ENCODE measurements at regions not wholly inside any gene's neighbourhood (a gene's known extent, or its start where the extent isn't known, plus 50 kb on each side); places are given as distances from the start of the nearest gene placed in this dataset.

DNA sequence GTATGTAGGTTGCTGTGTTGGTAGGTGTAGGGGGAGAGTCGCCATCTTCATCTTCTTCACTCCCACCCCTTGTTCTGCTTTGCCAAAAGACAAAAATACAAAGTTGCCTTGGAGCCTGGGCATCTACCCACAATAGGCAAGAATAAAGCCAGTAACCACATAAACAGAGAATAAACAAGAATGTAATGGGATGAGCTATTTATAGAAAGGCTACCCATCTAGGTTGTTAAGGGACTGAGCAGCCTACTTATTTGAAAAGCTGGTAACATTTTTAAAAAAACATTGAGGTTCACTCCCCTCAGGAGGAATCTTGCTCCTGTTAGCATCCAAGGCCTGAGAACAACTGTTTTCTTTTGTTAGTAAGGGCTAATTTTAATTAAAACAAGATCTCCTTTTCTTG lies 301.4 kb upstream of the STXBP5 start:
- no peak for DNase-seq

DNA sequence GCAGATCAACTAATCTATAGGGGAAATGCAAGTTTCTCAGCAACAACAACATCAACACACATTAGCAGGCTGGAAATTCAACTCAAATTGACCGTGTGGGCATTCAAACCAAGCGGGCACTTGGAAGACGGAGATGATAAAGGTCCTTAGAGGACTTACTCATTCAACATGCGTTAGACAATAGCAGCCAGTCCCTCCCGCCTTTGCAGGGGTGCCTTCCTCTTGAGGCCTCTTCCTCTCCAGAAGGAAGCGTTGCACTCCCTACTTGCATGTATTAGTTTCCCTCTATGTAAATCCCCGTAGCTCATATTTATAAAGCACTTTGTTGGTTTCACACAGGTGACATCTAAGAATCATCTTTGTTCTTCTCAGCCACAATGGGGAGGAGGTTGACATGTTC lies 300.8 kb upstream of the STXBP5 start:
- no peak for DNase-seq

DNA sequence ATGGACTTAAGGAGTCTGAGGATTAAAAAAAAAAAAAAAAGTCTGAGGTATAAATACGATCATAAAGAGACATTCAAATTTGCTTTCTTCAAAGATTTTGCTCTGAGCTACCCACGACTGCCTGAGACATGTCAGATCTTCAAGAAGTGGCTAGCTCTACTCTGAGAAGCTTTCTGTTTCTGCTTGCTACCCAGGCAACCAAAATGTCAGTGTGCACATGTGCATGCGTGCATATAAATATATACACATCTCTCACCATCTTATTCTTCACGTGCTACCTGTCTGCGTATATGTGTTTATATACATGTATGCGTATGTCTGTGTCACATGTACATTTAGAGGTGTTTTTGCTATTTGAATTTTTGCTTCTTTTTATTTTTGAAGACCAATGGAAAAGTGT lies 299.6 kb upstream of the STXBP5 start:
- DNase-seq, result peak in 2 of 56 donors; percentile 6 to 18

DNA sequence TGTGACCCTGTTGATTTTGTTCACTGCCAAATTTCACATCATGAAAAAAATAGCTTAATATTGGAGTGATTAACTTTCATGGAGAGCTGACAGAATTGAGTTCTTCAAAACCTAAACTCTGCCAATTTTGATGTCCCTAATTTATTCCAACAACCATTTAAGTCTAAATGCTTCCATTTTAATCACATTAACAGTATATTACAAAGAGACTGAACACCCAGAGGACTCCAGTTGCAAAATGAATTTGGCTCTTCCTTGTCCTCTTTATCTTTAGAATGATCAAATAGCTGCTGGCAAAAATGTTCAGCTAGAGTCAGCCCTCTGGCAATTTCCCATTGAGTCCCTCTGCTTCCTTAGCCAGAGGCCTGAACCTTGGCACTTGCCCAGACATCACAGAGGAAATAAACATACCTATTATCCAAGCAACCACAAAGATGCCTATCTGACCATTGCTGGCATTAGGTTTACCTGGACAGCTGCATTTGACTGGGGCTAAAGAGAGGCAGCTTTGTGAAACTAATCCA lies 299.0 kb upstream of the STXBP5 start:
- peak in 3 of 56 donors; percentile 3 to 32 (median 9) for DNase-seq

DNA sequence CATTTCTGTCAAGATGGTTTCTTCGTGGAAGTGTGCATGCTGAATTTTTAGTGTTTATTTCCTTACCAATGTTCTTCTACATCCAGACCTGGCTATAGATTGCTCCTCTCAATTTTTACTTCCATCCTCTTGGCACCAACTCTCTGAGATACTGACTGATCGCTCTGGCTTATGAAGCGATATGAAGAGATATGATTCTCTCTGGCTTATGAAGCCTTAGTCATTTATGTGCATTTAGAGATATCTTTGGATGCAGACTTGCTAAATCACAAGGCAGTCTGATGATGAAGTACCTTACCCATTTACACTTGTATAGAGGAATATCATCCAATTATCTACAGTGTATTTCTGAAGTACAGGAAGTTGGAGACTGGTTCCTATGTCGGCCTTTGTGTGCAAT lies 295.4 kb upstream of the STXBP5 start:
- no peak for DNase-seq

DNA sequence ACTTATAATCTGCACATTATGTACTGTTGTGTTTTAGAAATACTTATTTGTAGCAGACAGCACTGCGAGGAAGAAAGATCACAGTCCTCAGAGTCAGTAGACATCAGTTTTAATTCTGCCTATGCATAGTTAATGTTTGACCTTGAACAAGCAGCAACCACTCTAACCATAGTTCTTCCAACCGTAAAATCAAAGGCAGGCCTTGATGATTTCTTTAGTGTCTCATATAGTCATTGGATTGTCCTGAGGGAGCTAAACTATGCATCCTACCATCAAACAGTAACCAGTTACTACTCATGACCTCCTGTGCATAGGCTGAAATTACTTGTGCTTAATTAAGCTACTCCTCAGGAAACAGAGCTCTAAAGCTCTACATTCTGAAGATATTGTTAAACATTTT lies 294.8 kb upstream of the STXBP5 start:
- DNase-seq, result no peak

DNA sequence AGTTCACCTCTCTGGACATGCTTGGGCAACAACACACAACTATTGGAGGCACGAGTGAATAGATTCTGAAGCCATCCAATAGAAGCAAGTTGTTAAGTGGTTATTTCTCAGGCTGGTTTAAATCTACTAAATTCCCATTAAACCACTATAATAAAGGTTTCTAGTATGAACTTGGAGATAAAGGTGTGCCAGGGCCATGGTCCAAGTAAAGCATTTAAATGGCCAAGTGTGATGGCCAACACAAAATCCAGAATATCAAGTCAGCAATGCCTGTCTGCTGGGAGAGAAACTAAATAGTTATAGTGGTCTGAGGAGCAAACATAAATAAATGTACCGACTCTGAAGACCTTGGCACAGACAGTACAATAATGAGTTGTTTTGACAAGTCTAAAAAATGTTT lies 294.3 kb upstream of the STXBP5 start:
- no peak for DNase-seq

DNA sequence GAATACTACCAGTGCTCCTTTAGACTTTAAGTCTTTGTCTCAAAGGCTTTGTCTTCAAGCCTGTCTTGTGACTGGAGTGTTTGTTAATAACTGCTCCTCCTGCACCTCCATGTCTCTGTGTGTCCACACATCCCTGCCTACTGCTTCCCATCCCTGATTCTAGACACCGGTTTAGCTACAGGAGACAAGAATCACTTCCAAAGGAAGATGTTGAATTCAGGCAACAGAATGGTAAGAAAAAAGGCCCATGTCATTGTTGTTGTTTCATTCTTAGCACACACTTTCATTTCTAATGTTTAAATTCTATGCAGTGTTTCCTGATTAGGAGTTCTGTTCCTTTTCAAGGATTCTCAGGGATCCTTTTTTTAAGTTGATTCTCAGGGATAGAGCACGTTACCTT lies 293.6 kb upstream of the STXBP5 start:
- no peak for DNase-seq

DNA sequence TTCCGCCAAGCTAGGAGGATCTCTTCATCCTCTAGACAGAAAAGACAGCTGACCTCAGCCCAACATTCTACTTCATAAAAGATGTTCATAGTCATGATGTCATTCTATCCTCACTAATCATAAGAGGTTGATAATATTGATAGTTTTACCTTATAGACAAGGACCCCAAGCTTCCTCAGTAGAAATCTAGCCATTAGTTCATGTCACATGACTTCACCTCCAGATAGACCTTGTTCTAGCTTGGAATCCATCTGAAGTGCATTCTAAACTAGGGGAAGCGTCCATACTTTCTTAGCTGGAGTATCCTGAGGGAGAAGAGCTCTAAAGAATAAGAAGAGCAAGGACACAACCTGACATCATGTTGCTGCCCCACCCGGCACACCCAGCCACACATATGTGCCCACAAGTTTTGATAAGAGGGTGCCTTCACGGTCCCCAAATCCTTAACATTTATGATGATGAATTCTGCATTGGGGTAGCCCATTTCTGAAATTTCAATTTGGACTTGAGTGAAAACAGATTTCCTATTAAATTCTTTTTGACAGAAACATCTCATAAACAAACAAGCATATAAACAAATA lies 292.5 kb upstream of the STXBP5 start:
- DNase-seq, result no peak

DNA sequence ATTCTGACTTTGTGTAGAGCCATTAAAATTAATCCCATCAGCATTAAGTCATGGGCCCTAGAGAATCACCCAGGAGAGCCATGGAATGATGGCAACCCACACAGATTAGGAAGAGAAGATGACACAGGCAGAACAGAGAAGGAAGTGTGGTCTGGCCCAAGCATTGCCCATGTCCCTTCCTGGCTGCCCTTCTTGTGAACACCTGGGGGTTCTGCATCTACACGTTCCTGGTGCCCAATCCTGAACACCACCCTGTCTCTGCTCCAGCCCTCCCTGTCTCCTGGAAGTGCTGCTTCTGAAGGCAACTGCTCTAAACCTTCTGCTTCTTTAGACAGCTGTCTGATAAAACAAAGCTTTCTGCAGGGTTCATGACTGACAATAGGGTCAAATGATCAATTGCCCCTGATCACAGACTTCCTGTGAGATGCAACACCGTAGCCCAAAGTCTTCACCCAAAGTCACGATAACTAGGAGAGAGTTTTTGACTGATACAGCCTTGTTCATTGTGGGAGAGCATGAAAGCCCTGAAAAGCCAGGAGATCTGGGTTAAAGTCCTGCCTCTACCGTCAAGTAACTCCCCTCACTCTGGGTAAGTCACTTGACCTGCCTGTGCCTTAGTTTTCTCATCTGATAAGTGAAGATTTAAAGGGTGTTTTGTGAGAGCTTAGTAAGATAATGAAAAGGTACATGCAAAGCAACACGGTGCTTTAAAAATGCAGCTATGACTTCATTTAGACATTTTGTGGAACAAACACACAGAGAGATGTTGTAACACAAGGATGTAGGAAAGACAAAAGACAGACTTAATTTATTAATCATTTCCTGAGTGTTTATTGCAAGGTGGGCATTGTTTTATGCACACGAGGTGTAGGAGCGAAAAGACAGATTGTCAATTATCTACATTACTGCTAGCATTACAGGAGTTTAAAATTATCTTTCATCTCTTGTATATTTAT lies 291.2 kb upstream of the STXBP5 start:
- no peak for DNase-seq

DNA sequence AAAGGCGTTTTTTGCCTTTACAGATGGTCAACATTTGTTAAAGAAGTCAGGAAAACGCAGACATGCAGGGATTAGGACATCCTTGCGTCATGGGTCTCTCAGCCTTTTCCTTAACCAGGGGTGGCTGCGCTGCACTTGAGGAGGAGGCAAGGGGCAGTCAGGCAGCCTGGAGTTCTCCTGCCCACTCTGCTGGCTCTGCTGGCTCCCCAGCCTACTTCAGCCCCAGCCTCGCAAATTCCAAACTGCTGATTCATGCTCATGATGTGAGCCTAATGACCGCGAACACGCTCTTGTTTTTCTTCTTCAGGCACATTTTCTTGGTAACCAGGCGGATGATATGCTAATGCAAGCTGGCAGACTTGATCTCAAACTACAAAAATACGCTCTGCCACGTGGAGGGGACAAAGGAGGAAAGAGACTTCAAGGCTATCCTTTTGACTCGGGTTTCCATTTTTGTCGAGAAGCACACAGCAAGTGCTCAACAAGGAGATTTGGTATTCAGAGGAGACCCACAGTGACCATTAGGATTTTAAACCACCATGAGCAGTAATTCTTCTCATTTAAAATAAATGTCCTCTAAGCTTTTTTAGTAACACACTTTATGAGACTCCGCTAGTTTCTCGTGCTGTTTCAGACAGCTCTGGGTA lies 290.3 kb upstream of the STXBP5 start:
- peak in 36 of 56 donors; percentile 4 to 57 (median 27) for DNase-seq

DNA sequence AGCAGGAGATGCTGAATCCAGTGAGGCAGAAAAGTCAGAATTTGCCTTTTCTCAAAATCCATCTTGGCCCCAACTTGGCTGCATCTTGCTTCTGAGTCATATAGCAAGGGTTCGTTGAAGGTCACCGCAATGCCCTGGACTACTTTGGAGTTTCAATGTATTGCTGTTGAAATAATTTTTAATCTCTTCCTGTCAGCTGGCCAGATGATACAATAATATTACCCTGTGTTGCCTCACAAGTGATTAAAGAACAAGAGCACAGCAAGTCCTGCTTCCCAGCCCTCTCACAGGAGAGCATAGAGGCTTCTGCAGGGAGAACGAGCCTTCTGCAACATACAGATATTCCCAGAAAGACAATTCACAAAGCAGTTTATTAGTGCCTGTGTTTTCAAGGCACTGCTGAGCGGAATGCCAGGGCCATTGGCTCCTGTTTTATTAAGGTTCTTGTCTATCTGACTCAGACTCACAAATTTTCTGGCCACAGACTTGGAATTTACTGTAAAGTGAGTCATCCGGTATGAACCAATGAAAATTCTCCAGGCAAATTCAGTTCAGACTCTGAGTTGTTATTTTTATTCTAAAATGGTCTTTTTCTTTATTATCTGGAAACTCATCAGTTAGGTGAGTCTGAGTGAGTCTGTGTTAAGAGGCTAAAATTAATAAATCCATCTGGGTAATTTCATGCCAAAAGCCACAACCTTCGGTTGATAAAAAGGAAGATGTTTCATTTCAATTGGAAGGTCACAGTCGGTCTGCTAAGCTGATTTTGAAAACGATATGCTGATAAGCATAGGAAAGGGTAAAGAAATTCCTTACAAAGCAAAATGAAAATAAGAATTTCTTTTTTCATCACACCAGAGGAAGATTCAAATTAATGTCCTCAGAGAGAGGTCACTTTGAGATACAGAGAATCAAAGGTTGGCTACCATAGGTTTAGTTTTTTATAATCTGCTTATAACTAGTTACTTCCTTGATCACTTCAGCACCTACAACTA lies 289.4 kb upstream of the STXBP5 start:
- DNase-seq, result peak in 4 of 56 donors; percentile 3 to 46 (median 9)

DNA sequence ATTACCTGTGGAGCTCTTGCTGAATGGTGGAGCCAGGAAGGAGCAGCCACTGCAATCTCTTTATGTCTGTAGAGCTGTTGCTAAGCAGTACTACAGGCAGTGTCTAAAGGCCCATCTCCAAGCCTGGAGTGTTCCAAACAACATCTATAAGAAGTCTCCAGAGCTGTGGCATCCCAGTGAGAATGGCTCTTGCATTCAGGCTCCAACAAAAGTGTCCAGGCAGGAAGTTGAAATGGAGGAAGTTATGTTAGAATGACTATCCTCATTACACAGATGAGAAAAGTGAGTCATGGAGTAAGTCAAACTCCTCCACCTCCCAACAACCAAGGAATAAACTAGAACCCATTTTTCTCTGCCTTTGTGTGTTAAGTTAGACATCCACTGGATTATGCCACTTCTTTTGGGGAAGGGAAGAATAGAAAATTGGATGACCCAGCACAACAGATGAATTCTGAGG lies 288.5 kb upstream of the STXBP5 start:
- no peak for DNase-seq

DNA sequence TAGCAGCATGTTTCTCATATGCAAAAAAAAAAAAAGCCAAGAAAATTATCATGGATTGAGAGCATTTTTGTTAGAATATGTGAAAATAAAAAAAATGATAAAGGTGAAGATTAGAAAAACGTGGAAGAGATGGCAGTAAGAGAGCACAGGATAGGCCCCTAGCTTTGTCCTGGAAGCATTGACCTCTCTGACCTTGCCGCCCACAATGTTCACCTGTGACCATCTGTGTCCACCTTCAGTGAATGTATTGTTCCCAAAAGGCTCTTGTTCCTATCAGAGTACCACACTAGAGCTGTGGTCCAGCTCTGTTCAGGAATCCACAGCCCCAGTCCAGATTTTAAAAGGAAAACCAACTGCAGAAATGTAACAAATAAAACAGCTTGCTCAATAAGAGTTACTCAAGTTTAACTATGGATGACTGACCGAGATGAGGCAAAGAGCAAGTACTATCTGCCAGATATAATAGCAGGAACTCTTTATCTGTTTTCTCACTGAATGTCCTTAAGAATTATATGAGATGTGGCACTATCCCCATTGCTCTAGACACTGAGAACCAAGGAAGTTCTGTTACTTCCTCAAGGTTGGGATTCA lies 287.7 kb upstream of the STXBP5 start:
- no peak for DNase-seq

DNA sequence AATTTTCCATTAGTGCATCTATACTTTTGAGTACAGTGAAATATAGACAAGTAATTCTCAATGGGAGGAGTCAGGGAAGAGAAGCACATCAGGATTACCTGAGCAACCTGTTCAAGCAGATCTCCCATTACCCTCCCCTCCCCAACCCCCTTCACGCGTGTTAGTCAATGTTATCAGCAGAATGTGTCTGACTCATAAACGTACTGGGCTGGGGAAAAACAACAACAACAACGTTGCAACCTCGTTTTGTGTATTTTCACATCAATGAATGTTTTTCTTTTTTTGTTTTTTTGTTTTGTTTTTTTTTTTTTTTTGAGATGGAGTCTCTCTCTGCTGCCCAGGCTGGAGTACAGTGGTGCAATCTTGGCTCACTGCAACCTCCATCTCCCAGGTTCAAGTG lies 287.0 kb upstream of the STXBP5 start:
- DNase-seq, result no peak

DNA sequence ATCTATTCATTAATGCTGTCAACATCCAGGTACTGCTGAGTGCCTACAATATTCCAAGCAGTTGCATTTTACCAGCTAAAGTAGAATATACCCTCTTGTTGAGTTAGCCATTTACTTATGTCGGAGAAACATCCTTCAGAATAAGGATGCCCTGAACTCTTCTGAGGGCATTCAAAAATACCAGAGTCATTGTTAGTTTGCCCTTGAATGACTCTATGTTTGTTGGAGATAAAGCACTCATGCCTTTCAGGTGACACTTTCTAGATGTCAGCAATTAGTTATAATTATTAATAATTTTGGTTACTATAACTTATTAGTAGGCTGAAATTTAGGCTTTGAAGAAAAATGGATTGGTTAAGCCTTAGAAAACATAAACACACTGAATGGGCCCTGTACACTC lies 286.2 kb upstream of the STXBP5 start:
- DNase-seq, result no peak

DNA sequence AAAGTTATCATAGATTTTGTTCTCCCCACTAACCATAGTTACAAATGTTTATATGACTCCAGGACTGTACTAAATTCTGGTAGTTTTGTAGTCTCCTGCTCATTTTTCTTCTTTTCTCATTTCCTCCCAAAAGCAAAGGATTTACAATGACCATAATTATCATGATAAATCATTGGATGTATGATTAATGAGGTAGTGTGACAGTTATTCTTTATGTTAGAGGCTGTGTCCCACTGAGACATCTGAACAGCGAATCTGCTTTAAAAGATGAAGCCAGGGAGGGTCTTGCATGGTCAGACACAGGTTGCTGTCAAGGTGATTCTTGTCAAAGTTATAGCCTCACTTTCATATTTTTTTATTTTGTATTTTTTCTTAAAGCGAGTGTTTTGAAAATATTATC lies 285.2 kb upstream of the STXBP5 start:
- no peak for DNase-seq

DNA sequence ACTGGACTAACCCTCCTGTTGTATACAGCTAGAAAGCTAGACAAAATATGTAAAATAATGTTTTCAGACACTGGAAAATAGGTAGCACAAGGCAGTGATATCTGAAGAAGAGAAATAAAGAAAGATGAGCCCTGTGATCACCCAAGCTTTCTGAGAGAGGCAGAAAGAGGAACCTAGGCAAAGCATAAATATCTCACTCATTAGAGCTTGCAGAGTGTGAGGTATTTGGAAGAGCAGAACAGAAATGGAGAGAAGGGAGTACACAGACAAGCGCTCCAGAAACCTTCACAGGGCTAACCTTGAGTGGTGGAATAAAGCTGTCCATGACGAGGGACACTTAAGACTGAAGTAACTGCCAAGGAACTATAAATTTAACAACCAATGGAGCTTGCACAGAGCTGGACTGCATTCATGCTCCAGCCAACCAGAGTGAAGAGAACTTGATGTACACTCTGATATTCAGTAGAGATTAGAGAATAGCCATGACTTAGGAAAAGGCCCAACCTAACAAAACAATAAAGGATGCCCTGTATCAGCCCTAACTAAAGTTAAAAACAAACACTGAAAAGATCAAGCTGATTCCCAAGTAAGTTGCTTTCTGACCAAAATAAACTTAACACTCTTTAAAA lies 280.9 kb upstream of the STXBP5 start:
- DNase-seq, result no peak

DNA sequence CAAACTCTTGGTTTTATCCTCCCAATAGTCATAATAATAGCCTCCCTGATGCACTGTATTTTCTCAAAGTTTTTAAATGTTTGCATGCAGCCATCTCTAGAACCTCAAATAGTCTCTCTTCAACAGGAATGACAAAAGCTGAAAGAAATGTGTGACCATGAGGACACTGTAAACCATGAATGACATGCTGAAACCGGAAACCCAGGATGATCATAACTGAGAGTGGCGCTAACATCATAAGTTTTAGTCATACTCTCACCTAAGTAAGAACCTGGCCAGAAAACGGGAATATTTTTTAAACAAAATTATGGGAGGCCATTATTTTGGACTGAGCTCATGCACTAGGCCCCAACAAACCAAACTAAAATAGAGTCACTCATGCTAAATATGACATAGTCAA lies 278.4 kb upstream of the STXBP5 start:
- DNase-seq, result no peak

DNA sequence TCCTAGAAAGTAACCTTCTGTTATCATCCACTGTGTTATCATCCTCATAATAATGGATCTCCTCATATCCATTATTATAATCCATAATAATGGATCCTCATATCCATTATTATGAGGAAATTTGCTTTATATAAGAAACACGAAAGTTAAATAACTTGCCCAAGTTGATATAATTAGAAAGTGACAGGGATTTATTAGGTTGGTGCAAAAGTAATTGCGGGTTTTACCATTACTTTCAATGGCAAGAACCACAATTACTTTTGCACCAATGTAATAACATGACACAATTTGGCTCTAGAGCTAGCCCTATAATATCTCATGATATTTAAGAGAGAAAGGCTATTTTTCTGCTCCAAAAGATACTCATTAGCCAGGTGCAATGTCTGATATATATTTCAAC lies 275.7 kb upstream of the STXBP5 start:
- DNase-seq, result no peak
